HEK293T (cell line): ENCODE measurements at regions not wholly inside any gene's neighbourhood (a gene's known extent, or its start where the extent isn't known, plus 50 kb on each side); places are given as distances from the start of the nearest gene placed in this dataset.

ENCODE experiments used
- CTCF ChIA-PET: fragments of 350-600 bp; formaldehyde crosslinking; extraction: SDS; loops from one replicate; lab custom pipeline; 2021; ENCODE audit warnings: antibody characterized with exemption, inconsistent platforms; lab: Yijun Ruan, JAX
- POLR2A ChIA-PET: fragments of 350-600 bp; formaldehyde crosslinking; extraction: SDS; loops from one replicate; lab custom pipeline; 2020; ENCODE audit warnings: antibody characterized with exemption, inconsistent platforms; lab: Yijun Ruan, JAX
- DNase-seq: peaks from one replicate; pipeline ENCODE4 v3.0.0; 2012; ENCODE audit warnings: mixed read lengths; ENCODE audit errors: extremely low spot score
- ARNT ChIP-seq: fragments of 450-650 bp; IDR thresholded peaks from 2 replicates; pipeline ENCODE4 v1.6.1; 2017; ENCODE audit warnings: mild to moderate bottlenecking
- BHLHE40 ChIP-seq: fragments of 450-650 bp; IDR thresholded peaks from 2 replicates; pipeline ENCODE4 v1.6.1; 2016; ENCODE audit warnings: mild to moderate bottlenecking, moderate library complexity, borderline replicate concordance
- CTBP1 ChIP-seq: fragments of 450-650 bp; IDR thresholded peaks from 2 replicates; pipeline ENCODE4 v1.6.1; 2016; ENCODE audit warnings: borderline replicate concordance
- ELF4 ChIP-seq: fragments of 450-650 bp; IDR thresholded peaks from 2 replicates; pipeline ENCODE4 v1.6.1; 2017; ENCODE audit warnings: antibody characterized with exemption
- FOXA1 ChIP-seq: fragments of 450-650 bp; IDR thresholded peaks from 2 replicates; pipeline ENCODE4 v1.6.1; 2016; ENCODE audit warnings: mild to moderate bottlenecking
- FOXK2 ChIP-seq: fragments of 450-650 bp; IDR thresholded peaks from 2 replicates; pipeline ENCODE4 v1.6.1; 2016; ENCODE audit warnings: mild to moderate bottlenecking
- FOXM1 ChIP-seq: fragments of 450-650 bp; IDR thresholded peaks from 2 replicates; pipeline ENCODE4 v1.6.1; 2017; ENCODE audit warnings: mild to moderate bottlenecking, borderline replicate concordance
- HDGF ChIP-seq: fragments of 450-650 bp; IDR thresholded peaks from 2 replicates; pipeline ENCODE4 v1.6.1; 2017; ENCODE audit warnings: antibody characterized with exemption, borderline replicate concordance
- L3MBTL2 ChIP-seq: fragments of 450-650 bp; conservative IDR thresholded peaks from 2 replicates; pipeline ENCODE4 v1.6.1; 2016; ENCODE audit warnings: mild to moderate bottlenecking
- LEF1 ChIP-seq: fragments of 450-650 bp; IDR thresholded peaks from 2 replicates; pipeline ENCODE4 v1.6.1; 2017; ENCODE audit warnings: mild to moderate bottlenecking, borderline replicate concordance
- NFRKB ChIP-seq: fragments of 450-650 bp; IDR thresholded peaks from 2 replicates; pipeline ENCODE4 v1.6.1; 2016; ENCODE audit warnings: mild to moderate bottlenecking, moderate library complexity
- PKNOX1 ChIP-seq: fragments of 450-650 bp; IDR thresholded peaks from 2 replicates; pipeline ENCODE4 v1.6.1; 2016
- SP1 ChIP-seq: fragments of 450-650 bp; IDR thresholded peaks from 2 replicates; pipeline ENCODE4 v1.6.1; 2017
- SUZ12 ChIP-seq: fragments of 450-650 bp; IDR thresholded peaks from 2 replicates; pipeline ENCODE4 v1.6.1; 2016; ENCODE audit warnings: mild to moderate bottlenecking
- TARDBP ChIP-seq: fragments of 450-650 bp; IDR thresholded peaks from 2 replicates; pipeline ENCODE4 v1.6.1; 2016
- ZNF384 ChIP-seq: fragments of 450-650 bp; IDR thresholded peaks from 2 replicates; pipeline ENCODE4 v1.6.1; 2016

DNA sequence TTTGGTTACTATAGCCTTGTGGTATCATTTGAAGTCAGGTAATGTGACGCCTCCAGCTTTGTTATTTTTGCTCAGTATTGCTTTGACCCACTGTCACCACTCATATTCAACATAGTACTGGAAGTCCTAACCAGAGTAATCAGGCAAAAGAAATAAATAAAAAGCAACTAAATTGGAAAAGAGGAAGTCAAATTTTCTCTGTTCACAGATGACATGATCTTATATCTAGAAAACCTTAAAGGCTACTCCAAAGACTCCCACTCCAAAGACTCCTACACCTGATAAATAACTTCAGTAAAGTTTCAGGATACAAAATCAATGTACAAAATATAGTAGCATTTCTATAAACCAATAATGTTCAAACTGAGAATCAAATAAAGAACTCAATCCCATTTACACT lies 348.6 kb downstream of the CXXC4 start:
- DNase-seq = no peak
- ChIA-PET CTCF (no interaction called here), POLR2A (no interaction called here)
- no peak for TF ChIP-seq ZNF384
- no peak for TF ChIP-seq SUZ12
- TF ChIP-seq FOXM1 = no peak
- no peak for TF ChIP-seq BHLHE40
- TF ChIP-seq L3MBTL2 = no peak
- no peak for TF ChIP-seq HDGF
- TF ChIP-seq FOXK2 = no peak
- no peak for TF ChIP-seq LEF1
- TF ChIP-seq TARDBP = no peak
- TF ChIP-seq SP1 = no peak
- TF ChIP-seq PKNOX1 = no peak
- TF ChIP-seq FOXA1 = no peak
- TF ChIP-seq CTBP1 = no peak
- no peak for TF ChIP-seq NFRKB
- no peak for TF ChIP-seq ARNT
- no peak for TF ChIP-seq ELF4

GRCh38 chr4:104138116-104138515 lies 356.6 kb downstream of the CXXC4 start:
- ChIA-PET CTCF (no interaction called here), POLR2A (no interaction called here)
- no peak for DNase-seq
- no peak for TF ChIP-seq L3MBTL2
- no peak for TF ChIP-seq ZNF384
- TF ChIP-seq TARDBP = no peak
- no peak for TF ChIP-seq HDGF
- no peak for TF ChIP-seq FOXK2
- no peak for TF ChIP-seq FOXM1

GRCh38 chr4:104129243-104129642 lies 365.5 kb downstream of the CXXC4 start:
- DNase-seq = no peak
- POLR2A ChIA-PET = no interaction called here
- CTCF ChIA-PET = no interaction called here
- TF ChIP-seq PKNOX1 (no peak), SP1 (no peak), FOXM1 (no peak), BHLHE40 (no peak), ARNT (no peak), ZNF384 (no peak), FOXA1 (no peak), SUZ12 (no peak)

DNA sequence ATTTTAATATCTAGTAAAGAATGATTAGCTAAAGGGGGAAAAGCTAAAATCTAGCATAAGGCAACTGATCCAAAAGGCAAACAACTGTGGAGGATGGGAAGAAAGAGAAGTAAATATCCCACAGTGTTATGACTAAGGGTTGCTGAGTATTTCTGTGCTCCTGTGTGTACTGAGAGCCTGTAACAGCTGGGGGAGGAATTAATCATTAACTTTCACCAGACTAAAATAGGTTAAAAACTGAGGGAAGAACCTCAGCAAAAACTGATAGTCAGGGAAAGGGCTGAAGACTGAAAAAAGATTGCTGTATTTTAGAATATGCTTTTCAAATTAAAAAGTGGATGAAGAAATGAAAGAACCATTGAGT lies 365.9 kb downstream of the CXXC4 start:
- ChIA-PET CTCF (no interaction called here), POLR2A (no interaction called here)
- DNase-seq = no peak
- TF ChIP-seq FOXK2 (no peak), ZNF384 (no peak), NFRKB (no peak), LEF1 (no peak), ARNT (no peak), ELF4 (no peak), SP1 (no peak), TARDBP (no peak), PKNOX1 (no peak), L3MBTL2 (no peak), FOXM1 (no peak), HDGF (no peak), CTBP1 (no peak), BHLHE40 (no peak), SUZ12 (no peak), FOXA1 (no peak)

- no peak for DNase-seq
- POLR2A ChIA-PET = no interaction called here
- CTCF ChIA-PET = no interaction called here
- TF ChIP-seq HDGF (no peak), CTBP1 (no peak), PKNOX1 (no peak), FOXM1 (no peak), FOXK2 (no peak), ELF4 (no peak), ARNT (no peak), TARDBP (no peak), L3MBTL2 (no peak), SP1 (no peak)
Observed at GRCh38 chr4:104128031-104128849, 366.5 kb downstream of the CXXC4 start.

GRCh38 chr4:104123021-104123420 lies 371.7 kb downstream of the CXXC4 start:
- ChIA-PET CTCF (no interaction called here), POLR2A (no interaction called here)
- no peak for TF ChIP-seq ELF4
- TF ChIP-seq TARDBP = no peak
- TF ChIP-seq FOXA1 = no peak

More at GRCh38 chr4:104123021-104123420, 371.7 kb downstream of the CXXC4 start:
- DNase-seq = no peak
